ENCODE measurements at regions not wholly inside any gene's neighbourhood (a gene's known extent, or its start where the extent isn't known, plus 50 kb on each side); places are given as distances from the start of the nearest gene placed in this dataset.

DNA sequence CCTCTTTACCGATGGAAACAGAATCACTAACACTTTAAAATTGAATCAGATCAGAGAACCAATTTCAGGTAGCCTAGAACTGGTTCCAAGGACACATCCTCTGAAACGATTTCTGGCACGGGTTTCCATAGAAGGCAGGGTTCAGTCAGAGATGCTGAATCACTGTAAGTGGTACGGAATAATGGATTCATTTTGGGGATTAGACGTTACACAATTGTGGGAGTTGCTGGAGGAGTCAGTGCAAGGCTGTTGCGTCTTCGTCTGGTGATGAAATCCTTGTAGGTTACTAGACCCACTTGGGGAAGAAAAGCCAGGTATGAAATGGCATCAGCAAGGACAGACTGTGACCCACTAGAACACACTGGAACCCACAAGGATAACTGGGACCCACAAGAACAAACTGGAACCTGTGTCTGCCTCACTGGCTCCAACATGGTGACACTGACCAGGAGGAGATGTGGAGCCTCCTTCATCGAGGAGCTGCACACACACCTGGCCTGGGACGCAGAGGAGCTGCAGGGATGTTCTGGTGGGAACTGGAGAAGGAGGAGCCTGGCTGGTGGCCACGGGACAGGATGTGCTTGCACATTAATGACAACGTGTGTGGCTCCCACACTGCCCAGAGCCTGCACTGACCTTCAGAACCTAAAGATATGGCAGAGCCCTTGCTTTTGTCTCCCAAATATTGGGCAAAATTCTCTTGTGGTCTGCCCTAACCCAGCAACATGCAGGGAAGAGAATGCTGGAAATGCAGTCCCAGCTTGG is 105.1 kb downstream of the TRAPPC11 start:
- peak in 2 of 4 donors; percentile 20 to 50 for ATAC-seq

DNA sequence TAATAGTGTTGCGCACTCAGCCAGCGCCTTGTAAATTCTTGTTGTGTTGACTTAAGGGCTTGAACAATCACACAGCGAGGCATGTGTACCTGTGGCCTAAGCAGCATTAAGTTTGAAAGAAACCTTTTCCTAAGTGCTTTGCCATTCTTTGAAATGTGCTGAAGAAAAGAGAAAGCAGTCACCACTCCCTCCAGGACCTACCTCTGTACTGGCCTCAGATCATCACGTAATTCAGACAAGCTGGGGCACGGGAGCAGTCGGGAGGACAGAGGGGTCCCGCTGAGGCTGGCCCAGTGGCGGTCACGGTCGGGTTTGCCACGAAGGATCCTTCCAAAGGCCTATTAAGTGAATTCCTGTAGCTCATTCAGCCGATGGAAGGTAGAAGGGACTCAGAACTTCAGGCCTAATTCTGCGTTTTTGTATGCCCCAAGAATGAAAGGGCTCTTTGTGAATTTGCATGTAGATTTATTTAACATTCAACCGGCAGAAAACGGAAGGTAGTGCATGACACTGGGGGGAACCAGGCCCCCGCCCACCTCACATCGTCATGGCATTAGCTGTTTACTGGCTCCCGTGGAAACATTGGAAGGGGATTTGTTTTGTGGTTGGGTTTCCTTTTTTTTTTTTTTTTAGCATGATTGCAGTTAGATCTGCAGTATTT is 106.3 kb downstream of the TRAPPC11 start:
- intact Hi-C loops (cut with DNase I): no loop called here
- H3K9me3 ChIP-seq: no peaks in the 10 kb centered on the region

More for the DNA sequence above, 105.1 kb downstream of the TRAPPC11 start:
- H3K27ac ChIP-seq: no peak overlapping the region
- no peaks in the 10 kb centered on the region for H3K27me3 ChIP-seq
- no peak for DNase-seq
- H3K9me3 ChIP-seq: no peaks in the 10 kb centered on the region
- TF ChIP-seq, protein P1, sequence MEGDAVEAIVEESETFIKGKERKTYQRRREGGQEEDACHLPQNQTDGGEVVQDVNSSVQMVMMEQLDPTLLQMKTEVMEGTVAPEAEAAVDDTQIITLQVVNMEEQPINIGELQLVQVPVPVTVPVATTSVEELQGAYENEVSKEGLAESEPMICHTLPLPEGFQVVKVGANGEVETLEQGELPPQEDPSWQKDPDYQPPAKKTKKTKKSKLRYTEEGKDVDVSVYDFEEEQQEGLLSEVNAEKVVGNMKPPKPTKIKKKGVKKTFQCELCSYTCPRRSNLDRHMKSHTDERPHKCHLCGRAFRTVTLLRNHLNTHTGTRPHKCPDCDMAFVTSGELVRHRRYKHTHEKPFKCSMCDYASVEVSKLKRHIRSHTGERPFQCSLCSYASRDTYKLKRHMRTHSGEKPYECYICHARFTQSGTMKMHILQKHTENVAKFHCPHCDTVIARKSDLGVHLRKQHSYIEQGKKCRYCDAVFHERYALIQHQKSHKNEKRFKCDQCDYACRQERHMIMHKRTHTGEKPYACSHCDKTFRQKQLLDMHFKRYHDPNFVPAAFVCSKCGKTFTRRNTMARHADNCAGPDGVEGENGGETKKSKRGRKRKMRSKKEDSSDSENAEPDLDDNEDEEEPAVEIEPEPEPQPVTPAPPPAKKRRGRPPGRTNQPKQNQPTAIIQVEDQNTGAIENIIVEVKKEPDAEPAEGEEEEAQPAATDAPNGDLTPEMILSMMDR (IDR thresholded peaks at IDR 0.05): no peak
- 69% methylated on average over 9 of the region's 11 CpGs for WGBS (ENCODE audit: insufficient coverage, low coverage, low lambda C conversion rate, missing lambda C conversion rate)
- H3K4me3 ChIP-seq: no peak overlapping the region
- H3K4me1 ChIP-seq: no peaks in the 10 kb centered on the region
- H3K36me3 ChIP-seq: no peaks in the 10 kb centered on the region
- intact Hi-C loops (cut with DNase I): no loop called here

DNA sequence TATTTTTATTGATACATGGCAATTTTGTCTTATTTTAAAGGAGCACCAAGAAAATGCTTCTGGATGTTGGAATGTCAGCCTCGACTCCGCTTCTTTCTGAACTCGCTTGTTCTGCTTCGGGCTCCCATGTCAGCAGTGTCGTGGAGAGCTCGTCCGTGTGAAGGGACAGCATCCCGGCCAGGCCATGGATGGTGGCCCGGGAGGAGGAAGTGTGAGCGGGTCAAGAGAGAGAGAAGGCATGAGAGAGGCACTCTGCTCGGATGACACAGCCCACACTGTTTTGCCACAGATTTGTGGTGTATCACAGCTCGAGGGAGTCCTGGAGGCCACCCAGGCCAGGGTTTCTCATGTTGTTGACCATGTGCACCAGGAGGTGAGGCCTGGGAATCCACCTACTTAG is 107.0 kb downstream of the TRAPPC11 start:
- ATAC-seq (peak; percentile 24 to 55 (median 34)), DNase-seq (no peak)
- Histone ChIP-seq H3K27me3 (no peaks in the 10 kb centered on the region), H3K4me1 (no peaks in the 10 kb centered on the region), H3K9me3 (no peaks in the 10 kb centered on the region), H3K27ac (no peak overlapping the region), H3K36me3 (no peaks in the 10 kb centered on the region), H3K4me3 (no peak overlapping the region)
- intact Hi-C loops (cut with DNase I): no loop called here
- 70% methylated on average over 11 of the region's 12 CpGs for WGBS (ENCODE audit: insufficient coverage, low coverage, low lambda C conversion rate, missing lambda C conversion rate)
- no peak for TF ChIP-seq POLR2A (IDR thresholded peaks at IDR 0.05)
- TF ChIP-seq, protein P1 (IDR thresholded peaks at IDR 0.05): no peak

More for the DNA sequence above, 106.3 kb downstream of the TRAPPC11 start:
- Histone ChIP-seq H3K27me3 (no peaks in the 10 kb centered on the region), H3K4me1 (no peaks in the 10 kb centered on the region), H3K27ac (peak overlapping the region in 1 of 3 donors; percentile 24), H3K4me3 (no peak overlapping the region), H3K36me3 (no peaks in the 10 kb centered on the region)
- 53% methylated on average over 17 of the region's 18 CpGs for WGBS (ENCODE audit: insufficient coverage, low coverage, low lambda C conversion rate, missing lambda C conversion rate)
- ATAC-seq (peak; percentile 40 to 69 (median 53)), DNase-seq (no peak)
- TF ChIP-seq, protein P1 (IDR thresholded peaks at IDR 0.05): no peak
- TF ChIP-seq POLR2A (IDR thresholded peaks at IDR 0.05): no peak

DNA sequence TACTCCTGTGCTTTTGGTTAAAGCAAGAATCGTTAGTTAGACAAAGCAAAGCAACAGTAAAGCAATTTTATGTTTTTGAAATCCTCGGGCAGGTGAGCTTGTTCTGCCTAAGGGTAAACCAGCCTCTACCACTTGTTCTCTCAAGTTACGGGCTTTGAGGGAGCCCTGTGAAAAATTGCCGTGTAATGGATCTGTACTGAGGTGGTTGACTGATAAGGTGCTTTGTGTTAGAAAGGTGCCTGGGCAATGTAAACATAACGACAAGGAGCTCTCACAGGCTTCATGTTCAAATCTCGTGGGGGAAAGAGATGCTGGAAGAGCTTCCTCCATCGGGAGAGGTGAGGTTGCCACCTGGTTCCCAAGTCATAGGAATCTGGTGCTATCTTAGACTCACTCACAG is 111.8 kb downstream of the TRAPPC11 start:
- Histone ChIP-seq H3K4me3 (no peak overlapping the region), H3K27me3 (no peaks in the 10 kb centered on the region), H3K9me3 (no peaks in the 10 kb centered on the region), H3K4me1 (no peaks in the 10 kb centered on the region), H3K27ac (no peak overlapping the region), H3K36me3 (no peaks in the 10 kb centered on the region)
- ATAC-seq (no peak), DNase-seq (no peak)
- TF ChIP-seq, protein P1 (IDR thresholded peaks at IDR 0.05): no peak
- TF ChIP-seq POLR2A (IDR thresholded peaks at IDR 0.05): no peak
- intact Hi-C loops (cut with DNase I): no loop called here
- 59% methylated on average over 7 of the region's 7 CpGs for WGBS (ENCODE audit: insufficient coverage, low coverage, low lambda C conversion rate, missing lambda C conversion rate)

Measured in right lobe of liver (tissue), 6 donors.